ENCODE measurements at regions not wholly inside any gene's neighbourhood (a gene's known extent, or its start where the extent isn't known, plus 50 kb on each side); places are given as distances from the start of the nearest gene placed in this dataset.
"Not testable (repeated sequence)": the region's sequence is repeated elsewhere in the genome, so short reads cannot be mapped to it uniquely, and the experiment has no call there.

- no peak overlapping the region for H3K27ac Mint-ChIP-seq (ENCODE audit: unreplicated experiment)
- no peak for DNase-seq (ENCODE audit: low spot score)
Observed at GRCh38 chr12:19916974-19917373, 451.4 kb upstream of the PDE3A start.

GRCh38 chr12:19921716-19922115 lies 446.6 kb upstream of the PDE3A start:
- not testable (repeated sequence) for H3K27me3 Mint-ChIP-seq (ENCODE audit: unreplicated experiment); H3K4me3 Mint-ChIP-seq (ENCODE audit: unreplicated experiment); H3K27ac Mint-ChIP-seq (ENCODE audit: unreplicated experiment); H3K4me1 Mint-ChIP-seq (ENCODE audit: unreplicated experiment); DNase-seq (ENCODE audit: low spot score); H3K9me3 Mint-ChIP-seq (ENCODE audit: unreplicated experiment); H3K36me3 Mint-ChIP-seq (ENCODE audit: low read depth, unreplicated experiment)

More at GRCh38 chr12:19916974-19917373, 451.4 kb upstream of the PDE3A start:
- no peak overlapping the region for H3K4me3 Mint-ChIP-seq (ENCODE audit: unreplicated experiment)
- H3K9me3 Mint-ChIP-seq (ENCODE audit: unreplicated experiment), result no peaks in the 10 kb centered on the region
- H3K36me3 Mint-ChIP-seq (ENCODE audit: low read depth, unreplicated experiment), result no peaks in the 10 kb centered on the region
- no peak for TF ChIP-seq CTCF (IDR thresholded peaks at IDR 0.05; ENCODE audit: unreplicated experiment)
- H3K4me1 Mint-ChIP-seq (ENCODE audit: unreplicated experiment), result peaks cover 7% of the 10 kb centered on the region
- no peaks in the 10 kb centered on the region for H3K27me3 Mint-ChIP-seq (ENCODE audit: unreplicated experiment)

- Mint-ChIP-seq H3K4me3 (ENCODE audit: unreplicated experiment) (no peak overlapping the region), H3K27ac (ENCODE audit: unreplicated experiment) (no peak overlapping the region)
- TF ChIP-seq CTCF (IDR thresholded peaks at IDR 0.05; ENCODE audit: unreplicated experiment), result no peak
Observed at GRCh38 chr12:19922717-19923116, 445.6 kb upstream of the PDE3A start.

GRCh38 chr12:19924360-19924759 lies 444.0 kb upstream of the PDE3A start:
- Mint-ChIP-seq H3K27ac (ENCODE audit: unreplicated experiment) (no peak overlapping the region), H3K36me3 (ENCODE audit: low read depth, unreplicated experiment) (no peaks in the 10 kb centered on the region), H3K4me3 (ENCODE audit: unreplicated experiment) (no peak overlapping the region), H3K27me3 (ENCODE audit: unreplicated experiment) (no peaks in the 10 kb centered on the region), H3K9me3 (ENCODE audit: unreplicated experiment) (no peaks in the 10 kb centered on the region), H3K4me1 (ENCODE audit: unreplicated experiment) (peaks cover 4% of the 10 kb centered on the region)
- TF ChIP-seq CTCF (IDR thresholded peaks at IDR 0.05; ENCODE audit: unreplicated experiment), result no peak
- DNase-seq (ENCODE audit: low spot score), result no peak

More at GRCh38 chr12:19922717-19923116, 445.6 kb upstream of the PDE3A start:
- no peak for DNase-seq (ENCODE audit: low spot score)
- Mint-ChIP-seq H3K9me3 (ENCODE audit: unreplicated experiment) (no peaks in the 10 kb centered on the region), H3K36me3 (ENCODE audit: low read depth, unreplicated experiment) (no peaks in the 10 kb centered on the region), H3K27me3 (ENCODE audit: unreplicated experiment) (no peaks in the 10 kb centered on the region), H3K4me1 (ENCODE audit: unreplicated experiment) (peaks cover 4% of the 10 kb centered on the region)

GRCh38 chr12:19925841-19926240 lies 442.5 kb upstream of the PDE3A start:
- H3K27ac Mint-ChIP-seq (ENCODE audit: unreplicated experiment), result no peak overlapping the region

More at GRCh38 chr12:19925841-19926240, 442.5 kb upstream of the PDE3A start:
- H3K4me1 Mint-ChIP-seq (ENCODE audit: unreplicated experiment), result peaks cover 5% of the 10 kb centered on the region
- no peaks in the 10 kb centered on the region for H3K27me3 Mint-ChIP-seq (ENCODE audit: unreplicated experiment)
- TF ChIP-seq CTCF (IDR thresholded peaks at IDR 0.05; ENCODE audit: unreplicated experiment), result no peak
- no peak overlapping the region for H3K4me3 Mint-ChIP-seq (ENCODE audit: unreplicated experiment)
- no peak for DNase-seq (ENCODE audit: low spot score)
- H3K36me3 Mint-ChIP-seq (ENCODE audit: low read depth, unreplicated experiment), result no peaks in the 10 kb centered on the region
- H3K9me3 Mint-ChIP-seq (ENCODE audit: unreplicated experiment), result no peaks in the 10 kb centered on the region
